KMS-11 (cell line): ENCODE measurements at regions not wholly inside any gene's neighbourhood (a gene's known extent, or its start where the extent isn't known, plus 50 kb on each side); places are given as distances from the start of the nearest gene placed in this dataset.

Source experiments
- H2AFZ ChIP-seq: fragments of 200-600 bp; sonication (generic); 2 replicates; pipeline ENCODE4 v1.6.1; 2016; ENCODE audit warnings: antibody characterized with exemption, mixed run types, low read depth
- H3K27ac ChIP-seq: fragments of 200-600 bp; sonication (generic); 2 replicates; pipeline ENCODE4 v1.6.1; 2016; ENCODE audit warnings: mild to moderate bottlenecking, mixed run types
- H3K27me3 ChIP-seq: fragments of 200-600 bp; sonication (generic); 2 replicates; pipeline ENCODE4 v1.6.1; 2017; ENCODE audit warnings: mild to moderate bottlenecking, low read depth, mixed run types, moderate library complexity; ENCODE audit not compliant: insufficient read depth
- H3K36me3 ChIP-seq: fragments of 200-600 bp; sonication (generic); 2 replicates; pipeline ENCODE4 v1.6.1; 2017; ENCODE audit warnings: mild to moderate bottlenecking, mixed run types; ENCODE audit not compliant: insufficient read depth
- H3K4me1 ChIP-seq: fragments of 200-600 bp; sonication (generic); 2 replicates; pipeline ENCODE4 v1.6.1; 2016; ENCODE audit warnings: mild to moderate bottlenecking, low read depth, mixed run types; ENCODE audit not compliant: poor library complexity, severe bottlenecking
- H3K4me2 ChIP-seq: fragments of 200-600 bp; sonication (generic); 2 replicates; pipeline ENCODE4 v1.7.0; 2016; ENCODE audit warnings: mild to moderate bottlenecking, mixed run types
- H3K4me3 ChIP-seq: fragments of 200-600 bp; sonication (generic); IDR thresholded peaks from 2 replicates; pipeline ENCODE4 v1.6.1; 2017; ENCODE audit warnings: low read depth, low read length, mixed read lengths; ENCODE audit not compliant: insufficient read depth
- H3K79me2 ChIP-seq: fragments of 200-600 bp; sonication (generic); 2 replicates; pipeline ENCODE4 v1.6.1; 2016; ENCODE audit warnings: low read depth, mixed run types; ENCODE audit not compliant: insufficient read depth
- H3K9ac ChIP-seq: fragments of 200-600 bp; sonication (generic); 2 replicates; pipeline ENCODE4 v1.6.1; 2016; ENCODE audit warnings: mild to moderate bottlenecking, mixed run types
- H4K20me1 ChIP-seq: fragments of 200-600 bp; sonication (generic); 2 replicates; pipeline ENCODE4 v1.6.1; 2016; ENCODE audit warnings: mild to moderate bottlenecking, mixed run types; ENCODE audit not compliant: insufficient read depth
- CTCF ChIP-seq: fragments of 200-600 bp; sonication (generic); conservative IDR thresholded peaks from 2 replicates; pipeline ENCODE4 v1.6.1; 2017; ENCODE audit warnings: low read depth, mild to moderate bottlenecking, antibody characterized with exemption, low read length, moderate library complexity, mixed read lengths

GRCh38 chr2:228864131-228864530, 407.0 kb downstream of the PID1 start:
- Histone ChIP-seq H4K20me1 (no peaks in the 10 kb centered on the region), H3K4me3 (no peak overlapping the region), H3K4me1 (peaks cover 3% of the 10 kb centered on the region), H3K36me3 (no peaks in the 10 kb centered on the region), H2AFZ (no peak overlapping the region), H3K4me2 (no peak overlapping the region), H3K79me2 (no peaks in the 10 kb centered on the region), H3K27me3 (no peaks in the 10 kb centered on the region), H3K9ac (no peak overlapping the region), H3K27ac (no peak overlapping the region)
- no peak for TF ChIP-seq CTCF

GRCh38 chr2:228860601-228861285, 410.3 kb downstream of the PID1 start:
- Histone ChIP-seq H3K36me3 (no peaks in the 10 kb centered on the region), H3K4me1 (no peaks in the 10 kb centered on the region), H2AFZ (no peak overlapping the region), H3K79me2 (no peaks in the 10 kb centered on the region), H3K9ac (no peak overlapping the region), H3K27me3 (no peaks in the 10 kb centered on the region), H4K20me1 (no peaks in the 10 kb centered on the region), H3K27ac (no peak overlapping the region), H3K4me3 (no peak overlapping the region), H3K4me2 (no peak overlapping the region)
- no peak for TF ChIP-seq CTCF

- Histone ChIP-seq H3K79me2 (no peaks in the 10 kb centered on the region), H3K27ac (no peak overlapping the region)
- TF ChIP-seq CTCF = no peak
These were observed 417.9 kb downstream of the PID1 start for GRCh38 chr2:228853151-228853550.

GRCh38 chr2:228848638-228849037, 422.4 kb downstream of the PID1 start:
- no peak overlapping the region for H3K9ac ChIP-seq
- no peak for TF ChIP-seq CTCF
- no peak overlapping the region for H3K4me3 ChIP-seq
- H3K27me3 ChIP-seq = no peaks in the 10 kb centered on the region
- H2AFZ ChIP-seq = no peak overlapping the region
- no peaks in the 10 kb centered on the region for H3K36me3 ChIP-seq
- no peaks in the 10 kb centered on the region for H4K20me1 ChIP-seq
- H3K27ac ChIP-seq = no peak overlapping the region
- no peak overlapping the region for H3K4me2 ChIP-seq
- no peaks in the 10 kb centered on the region for H3K79me2 ChIP-seq
- H3K4me1 ChIP-seq = no peaks in the 10 kb centered on the region

More at GRCh38 chr2:228853151-228853550, 417.9 kb downstream of the PID1 start:
- H2AFZ ChIP-seq = no peak overlapping the region
- H3K4me1 ChIP-seq = no peaks in the 10 kb centered on the region
- H3K36me3 ChIP-seq = no peaks in the 10 kb centered on the region
- H3K9ac ChIP-seq = no peak overlapping the region
- no peaks in the 10 kb centered on the region for H3K27me3 ChIP-seq
- H3K4me3 ChIP-seq = no peak overlapping the region
- no peaks in the 10 kb centered on the region for H4K20me1 ChIP-seq
- no peak overlapping the region for H3K4me2 ChIP-seq
